ENCODE measurements at regions not wholly inside any gene's neighbourhood (a gene's known extent, or its start where the extent isn't known, plus 50 kb on each side); places are given as distances from the start of the nearest gene placed in this dataset.

DNA sequence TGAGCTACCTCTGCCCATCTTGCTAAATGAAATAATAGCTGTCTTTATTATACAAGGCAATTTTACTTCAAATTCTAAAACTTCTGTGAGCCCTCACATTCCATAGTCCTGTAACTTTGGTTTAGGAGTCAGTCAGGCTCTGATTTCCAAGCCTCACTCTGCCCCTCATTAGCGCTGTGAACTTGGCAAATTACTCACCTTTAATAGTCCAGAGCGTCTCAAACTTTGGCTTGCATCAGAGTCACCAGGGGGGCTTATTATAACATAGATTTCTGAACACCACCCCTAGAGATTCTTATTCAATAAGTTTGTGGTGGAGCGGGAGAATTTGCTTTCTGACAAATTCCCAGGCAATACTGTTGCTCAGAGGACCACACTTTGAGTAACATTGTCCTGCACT lies 126.2 kb upstream of the FGGY start:
- TF ChIP-seq POLR2A (IDR thresholded peaks at IDR 0.05) (no peak), POLR2AphosphoS5 (IDR thresholded peaks at IDR 0.05) (no peak)
- TF ChIP-seq, protein P1, sequence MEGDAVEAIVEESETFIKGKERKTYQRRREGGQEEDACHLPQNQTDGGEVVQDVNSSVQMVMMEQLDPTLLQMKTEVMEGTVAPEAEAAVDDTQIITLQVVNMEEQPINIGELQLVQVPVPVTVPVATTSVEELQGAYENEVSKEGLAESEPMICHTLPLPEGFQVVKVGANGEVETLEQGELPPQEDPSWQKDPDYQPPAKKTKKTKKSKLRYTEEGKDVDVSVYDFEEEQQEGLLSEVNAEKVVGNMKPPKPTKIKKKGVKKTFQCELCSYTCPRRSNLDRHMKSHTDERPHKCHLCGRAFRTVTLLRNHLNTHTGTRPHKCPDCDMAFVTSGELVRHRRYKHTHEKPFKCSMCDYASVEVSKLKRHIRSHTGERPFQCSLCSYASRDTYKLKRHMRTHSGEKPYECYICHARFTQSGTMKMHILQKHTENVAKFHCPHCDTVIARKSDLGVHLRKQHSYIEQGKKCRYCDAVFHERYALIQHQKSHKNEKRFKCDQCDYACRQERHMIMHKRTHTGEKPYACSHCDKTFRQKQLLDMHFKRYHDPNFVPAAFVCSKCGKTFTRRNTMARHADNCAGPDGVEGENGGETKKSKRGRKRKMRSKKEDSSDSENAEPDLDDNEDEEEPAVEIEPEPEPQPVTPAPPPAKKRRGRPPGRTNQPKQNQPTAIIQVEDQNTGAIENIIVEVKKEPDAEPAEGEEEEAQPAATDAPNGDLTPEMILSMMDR (IDR thresholded peaks at IDR 0.05 in 8 of 11, conservative IDR thresholded peaks at IDR 0.05 in 3 of 11) = no peak

Data from spleen (tissue), 7 donors.